IMR-90 (cell line): ENCODE measurements at regions not wholly inside any gene's neighbourhood (a gene's known extent, or its start where the extent isn't known, plus 50 kb on each side); places are given as distances from the start of the nearest gene placed in this dataset.

Experiments
- BHLHE40 ChIP-seq: fragments of 150-350 bp; IDR thresholded peaks from 2 replicates; pipeline ENCODE4 v1.6.1; 2016; ENCODE audit warnings: mild to moderate bottlenecking, low read depth, low read length
- CHD1 ChIP-seq: IDR thresholded peaks from 2 replicates; pipeline ENCODE4 v1.6.1; 2012; ENCODE audit warnings: low read depth, low read length, improper control_type of control experiment
- CTCF ChIP-seq: conservative IDR thresholded peaks from 2 replicates; pipeline ENCODE4 v1.5.1; 2012; ENCODE audit warnings: mild to moderate bottlenecking, low read depth, low read length, improper control_type of control experiment
- ELK1 ChIP-seq: fragments of 150-350 bp; IDR thresholded peaks from 2 replicates; pipeline ENCODE4 v1.6.1; 2016; ENCODE audit warnings: low read depth, mild to moderate bottlenecking, low read length, moderate library complexity, borderline replicate concordance
- MAFK ChIP-seq: IDR thresholded peaks from 2 replicates; pipeline ENCODE4 v1.6.1; 2012; ENCODE audit warnings: low read depth, low read length, improper control_type of control experiment
- MAZ ChIP-seq: IDR thresholded peaks from 2 replicates; pipeline ENCODE4 v1.6.1; 2012; ENCODE audit warnings: low read depth, mild to moderate bottlenecking, low read length, improper control_type of control experiment, moderate library complexity, borderline replicate concordance
- MXI1 ChIP-seq: IDR thresholded peaks from 2 replicates; pipeline ENCODE4 v1.6.1; 2012; ENCODE audit warnings: low read depth, mild to moderate bottlenecking, low read length, moderate library complexity, borderline replicate concordance
- NFE2L2 ChIP-seq: fragments of 150-350 bp; IDR thresholded peaks from 2 replicates; pipeline ENCODE4 v1.6.1; 2016; ENCODE audit warnings: low read depth, mild to moderate bottlenecking, low read length
- POLR2A ChIP-seq: IDR thresholded peaks from 2 replicates; pipeline ENCODE4 v1.6.1; 2012; ENCODE audit warnings: mild to moderate bottlenecking, low read depth, low read length
- RAD21 ChIP-seq: IDR thresholded peaks from 2 replicates; pipeline ENCODE4 v1.6.1; 2012; ENCODE audit warnings: low read length, improper control_type of control experiment
- USF2 ChIP-seq: fragments of 150-350 bp; IDR thresholded peaks from 2 replicates; pipeline ENCODE4 v1.6.1; 2017; ENCODE audit warnings: mild to moderate bottlenecking, antibody characterized with exemption, low read length, low read depth

GRCh38 chr5:124176692-124177091 is 569.7 kb downstream of the ZNF608 start:
- TF ChIP-seq POLR2A (no peak), CTCF (no peak), MXI1 (no peak), MAFK (no peak), BHLHE40 (no peak), NFE2L2 (no peak), CHD1 (no peak), RAD21 (no peak), ELK1 (no peak), USF2 (no peak), MAZ (no peak)
